Kasumi-1 (cell line): ENCODE measurements at regions not wholly inside any gene's neighbourhood (a gene's known extent, or its start where the extent isn't known, plus 50 kb on each side); places are given as distances from the start of the nearest gene placed in this dataset.

ENCODE experiments used
- DNase-seq, 2 experiments: peaks; one replicate each; lab custom pipeline; 2025; lab: John Stamatoyannopoulos, UW

DNA sequence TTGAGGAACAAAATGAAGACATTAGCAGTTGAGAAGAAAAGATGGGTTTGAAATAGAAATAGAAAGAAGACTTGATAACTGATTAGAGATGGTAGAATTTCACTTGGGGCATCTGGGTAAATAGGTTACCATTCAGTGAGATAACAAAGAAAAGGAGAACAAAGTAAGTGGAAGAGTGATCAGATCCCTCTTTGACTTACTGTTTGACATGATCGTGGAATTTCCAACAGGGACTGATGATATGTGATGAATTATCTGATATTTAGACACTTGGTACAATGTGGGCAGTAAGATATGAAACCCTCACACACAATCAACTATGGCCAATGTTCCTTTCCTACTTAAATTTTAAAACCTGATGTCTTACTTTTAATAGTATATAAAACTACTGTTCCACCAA is 70.1 kb upstream of the STARD4 start:
- DNase-seq, result no peak

GRCh38 chr5:111580956-111581355 is 68.6 kb upstream of the STARD4 start:
- no peak for DNase-seq

GRCh38 chr5:111574311-111574710 is 62.0 kb upstream of the STARD4 start:
- no peak for DNase-seq

DNA sequence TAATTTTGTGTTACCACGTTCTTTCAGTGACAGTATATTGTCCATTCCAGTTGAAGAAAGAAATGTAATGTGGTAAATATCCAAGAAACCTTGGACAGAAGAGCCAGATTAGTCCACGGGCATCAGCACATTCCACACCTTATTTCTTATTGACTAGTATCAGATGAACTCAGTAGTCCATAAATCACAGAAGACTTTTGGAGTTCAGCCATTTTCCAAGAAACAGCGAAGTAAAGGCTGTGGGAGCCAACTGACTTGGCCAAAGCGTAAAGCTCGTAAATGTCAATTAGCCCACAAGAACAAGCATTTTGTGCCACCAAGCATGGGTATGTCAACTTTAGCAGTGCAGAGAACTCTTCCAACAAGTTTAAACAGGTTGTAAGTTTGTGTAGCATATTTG is 60.2 kb upstream of the STARD4 start:
- no peak for DNase-seq

GRCh38 chr5:111563031-111563822 is 50.9 kb upstream of the STARD4 start:
- no peak for DNase-seq

GRCh38 chr5:111562561-111562960 is 50.2 kb upstream of the STARD4 start:
- no peak for DNase-seq
